H9 (cell line): ENCODE measurements at regions not wholly inside any gene's neighbourhood (a gene's known extent, or its start where the extent isn't known, plus 50 kb on each side); places are given as distances from the start of the nearest gene placed in this dataset.

Experiments
- DNase-seq: peaks from one replicate; pipeline ENCODE4 v3.0.0-alpha.2; 2017
- H2AFZ ChIP-seq: one replicate; pipeline ENCODE4 v1.6.1; 2013; ENCODE audit warnings: mild to moderate bottlenecking, low read length, control low read depth, moderate library complexity
- H2AK5ac ChIP-seq: 2 replicates; pipeline ENCODE4 v1.6.1; 2013; ENCODE audit warnings: low read length, control low read depth, mixed read lengths; ENCODE audit not compliant: insufficient read length
- H2BK120ac ChIP-seq: one replicate; pipeline ENCODE4 v1.6.1; 2013; ENCODE audit warnings: low read depth, mild to moderate bottlenecking, low read length, control low read depth, inconsistent platforms; ENCODE audit not compliant: poor library complexity, severe bottlenecking
- H2BK12ac ChIP-seq: 2 replicates; pipeline ENCODE4 v1.6.1; 2013; ENCODE audit warnings: low read length, control low read depth, mixed read lengths, low read depth; ENCODE audit not compliant: insufficient read length
- H2BK15ac ChIP-seq: 2 replicates; pipeline ENCODE4 v1.6.1; 2013; ENCODE audit warnings: low read depth, low read length, control low read depth
- H2BK20ac ChIP-seq: one replicate; pipeline ENCODE4 v1.6.1; 2013; ENCODE audit warnings: low read depth, mild to moderate bottlenecking, low read length, control low read depth, inconsistent platforms; ENCODE audit not compliant: poor library complexity, severe bottlenecking
- H2BK5ac ChIP-seq: 2 replicates; pipeline ENCODE4 v1.6.1; 2013; ENCODE audit warnings: low read length, control low read depth, mixed read lengths; ENCODE audit not compliant: insufficient read length
- H3K14ac ChIP-seq: 2 replicates; pipeline ENCODE4 v1.6.1; 2013; ENCODE audit warnings: low read length, control low read depth; ENCODE audit not compliant: insufficient read depth
- H3K18ac ChIP-seq: 2 replicates; pipeline ENCODE4 v1.6.1; 2013; ENCODE audit warnings: low read depth, mild to moderate bottlenecking, mixed read lengths, low read length, control low read depth; ENCODE audit not compliant: insufficient read length
- H3K23ac ChIP-seq: 2 replicates; pipeline ENCODE4 v1.6.1; 2013; ENCODE audit warnings: low read length, control low read depth, mixed read lengths, low read depth; ENCODE audit not compliant: insufficient read length
- H3K23me2 ChIP-seq: 2 replicates; pipeline ENCODE4 v1.6.1; 2013; ENCODE audit warnings: low read depth, mild to moderate bottlenecking, mixed read lengths, low read length, control low read depth; ENCODE audit not compliant: insufficient read length, poor library complexity, severe bottlenecking
- H3K27ac ChIP-seq: 2 replicates; pipeline ENCODE4 v1.5.1; 2013; ENCODE audit warnings: low read length, control low read depth, mixed read lengths, low read depth; ENCODE audit not compliant: insufficient read length
- H3K27me3 ChIP-seq: 2 replicates; pipeline ENCODE4 v1.6.1; 2013; ENCODE audit warnings: low read length, control low read depth, inconsistent platforms; ENCODE audit not compliant: insufficient read depth
- H3K4ac ChIP-seq: 2 replicates; pipeline ENCODE4 v1.6.1; 2013; ENCODE audit warnings: low read depth, mild to moderate bottlenecking, control low read depth, inconsistent platforms, low read length, moderate library complexity
- H3K4me1 ChIP-seq: 2 replicates; pipeline ENCODE4 v1.6.1; 2013; ENCODE audit warnings: low read length, control low read depth, inconsistent platforms; ENCODE audit not compliant: insufficient read depth
- H3K4me2 ChIP-seq: 2 replicates; pipeline ENCODE4 v1.6.1; 2013; ENCODE audit warnings: low read length, control low read depth, mixed read lengths; ENCODE audit not compliant: insufficient read length, insufficient read depth
- H3K56ac ChIP-seq: 2 replicates; pipeline ENCODE4 v1.6.1; 2013; ENCODE audit warnings: low read depth, mild to moderate bottlenecking, mixed read lengths, low read length, control low read depth; ENCODE audit not compliant: insufficient read length
- H3K79me1 ChIP-seq: 2 replicates; pipeline ENCODE4 v1.6.1; 2013; ENCODE audit warnings: low read depth, mild to moderate bottlenecking, moderate library complexity, low read length, control low read depth, inconsistent platforms; ENCODE audit not compliant: insufficient read depth, poor library complexity, severe bottlenecking
- H3K79me2 ChIP-seq: 2 replicates; pipeline ENCODE4 v1.6.1; 2013; ENCODE audit warnings: low read length, control low read depth, inconsistent platforms; ENCODE audit not compliant: insufficient read depth
- H3K9ac ChIP-seq: 2 replicates; pipeline ENCODE4 v1.6.1; 2013; ENCODE audit warnings: low read length, control low read depth, mixed read lengths; ENCODE audit not compliant: insufficient read length; ENCODE audit errors: extremely low read depth
- H3K9me3 ChIP-seq: one replicate; pipeline ENCODE4 v1.6.1; 2013; ENCODE audit warnings: low read depth, low read length, inconsistent platforms; ENCODE audit not compliant: control insufficient read depth
- H3T11ph ChIP-seq: one replicate; pipeline ENCODE4 v1.6.1; 2013; ENCODE audit warnings: mild to moderate bottlenecking, low read length, control low read depth, inconsistent platforms
- H4K20me1 ChIP-seq: one replicate; pipeline ENCODE4 v1.6.1; 2013; ENCODE audit not compliant: control insufficient read depth, insufficient read length, insufficient read depth
- H4K5ac ChIP-seq: 2 replicates; pipeline ENCODE4 v1.6.1; 2013; ENCODE audit warnings: low read depth, mild to moderate bottlenecking, mixed read lengths, low read length, control low read depth; ENCODE audit not compliant: insufficient read length
- H4K8ac ChIP-seq: replicated peaks from 2 replicates; pipeline ENCODE4 v1.6.1; 2013; ENCODE audit warnings: low read length, control low read depth, mixed read lengths, low read depth; ENCODE audit not compliant: insufficient read length
- H4K91ac ChIP-seq: 2 replicates; pipeline ENCODE4 v1.6.1; 2013; ENCODE audit warnings: low read depth, mild to moderate bottlenecking, moderate library complexity, mixed read lengths, low read length, control low read depth; ENCODE audit not compliant: insufficient read length
- H3K27ac Mint-ChIP-seq, 3 experiments: 2 replicates in 2 of 3; 3 replicates in 1 of 3; pipeline ENCODE4 v1.8.0; 2020 to 2021; ENCODE audit warnings: mixed read lengths in 3 of 3, mild to moderate bottlenecking in 1 of 3, moderate library complexity in 1 of 3
- H3K27me3 Mint-ChIP-seq: 2 replicates; pipeline ENCODE4 v1.8.0; 2021; ENCODE audit warnings: low read depth, mild to moderate bottlenecking, moderate library complexity, mixed read lengths
- H3K36me3 Mint-ChIP-seq, 3 experiments: 2 replicates in 2 of 3; 3 replicates in 1 of 3; pipeline ENCODE4 v1.8.0; 2020 to 2021; ENCODE audit warnings: low read depth in 3 of 3, mixed read lengths in 3 of 3; ENCODE audit not compliant: insufficient read depth in 1 of 3
- H3K4me1 Mint-ChIP-seq, 2 experiments: 2 replicates each; pipeline ENCODE4 v1.8.0; 2020; ENCODE audit warnings: mixed read lengths in 2 of 2
- H3K4me3 Mint-ChIP-seq, 2 experiments: 2 replicates in 1 of 2; 3 replicates in 1 of 2; pipeline ENCODE4 v1.8.0; 2020 to 2021; ENCODE audit warnings: mild to moderate bottlenecking in 2 of 2, mixed read lengths in 2 of 2, moderate library complexity in 1 of 2
- H3K9me3 Mint-ChIP-seq, 2 experiments: 2 replicates in 1 of 2; 3 replicates in 1 of 2; pipeline ENCODE4 v1.8.0; 2020; ENCODE audit warnings: mild to moderate bottlenecking in 2 of 2, mixed read lengths in 2 of 2, moderate library complexity in 1 of 2
- WGBS: extraction: QIAGEN DNeasy Blood & Tissue Kit; methylation state at CpG from one replicate; pipeline ENCODE4 v1.1.7; 2013; ENCODE audit warnings: missing lambda C conversion rate, low lambda C conversion rate, mixed read lengths; ENCODE audit not compliant: insufficient read length; ENCODE audit errors: extremely low coverage; 5-methylcytosine and 5-hydroxymethylcytosine counted together
- TF ChIP-seq, protein P1 (sequence below): fragments of 200-600 bp; sonication (generic); conservative IDR thresholded peaks from 3 replicates; pipeline ENCODE4 v1.8.0; 2021; ENCODE audit warnings: antibody characterized with exemption, mild to moderate bottlenecking

DNA sequence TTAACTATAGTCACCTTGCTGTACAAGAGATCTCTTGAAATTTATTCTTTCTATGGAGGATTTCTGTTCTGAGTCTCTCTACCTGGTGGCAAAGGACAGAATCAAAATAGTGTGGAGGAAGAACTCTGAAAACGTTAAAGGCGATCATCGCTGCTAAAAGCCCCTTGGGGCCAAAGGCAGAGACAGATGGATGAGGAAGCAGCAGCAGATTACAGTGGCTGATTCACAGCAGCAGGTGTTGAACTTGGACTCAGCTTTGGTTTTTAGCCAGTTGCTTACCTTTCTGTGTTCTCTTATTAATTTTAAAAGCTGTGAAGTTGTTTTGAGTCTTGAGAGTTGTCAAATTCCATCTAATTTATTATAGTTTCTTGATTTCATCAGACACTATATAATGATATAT, 956.1 kb upstream of the GOT2 start:
- peaks cover 19 to 23% (median 20%) of the 10 kb centered on the region in 3 experiments for H3K36me3 Mint-ChIP-seq
- H3K79me1 ChIP-seq, result no peaks in the 10 kb centered on the region
- H2AFZ ChIP-seq, result no peak overlapping the region
- H3K27ac ChIP-seq, result no peak overlapping the region
- no peak overlapping the region for H3K23ac ChIP-seq
- no peak overlapping the region for H3K4me2 ChIP-seq
- H2BK15ac ChIP-seq, result no peak overlapping the region
- H4K5ac ChIP-seq, result no peak overlapping the region
- H3K4me3 Mint-ChIP-seq, result no peak overlapping the region
- H3K27ac Mint-ChIP-seq, result no peak overlapping the region; a peak in 1 of 7 replicates
- H3T11ph ChIP-seq, result no peak overlapping the region
- no peak overlapping the region for H2AK5ac ChIP-seq
- no peak overlapping the region for H4K8ac ChIP-seq
- peaks cover 22 to 30% of the 10 kb centered on the region in 2 experiments for H3K9me3 Mint-ChIP-seq
- H3K4me1 Mint-ChIP-seq, result peaks cover 19 to 22% of the 10 kb centered on the region in 2 experiments
- H2BK20ac ChIP-seq, result no peak overlapping the region
- H3K79me2 ChIP-seq, result no peaks in the 10 kb centered on the region
- peaks cover 3% of the 10 kb centered on the region for H3K4me1 ChIP-seq
- H2BK12ac ChIP-seq, result no peak overlapping the region
- no peak overlapping the region for H3K56ac ChIP-seq
- no peaks in the 10 kb centered on the region for H3K27me3 ChIP-seq
- H3K9me3 ChIP-seq, result peaks cover 11% of the 10 kb centered on the region
- TF ChIP-seq, protein P1, sequence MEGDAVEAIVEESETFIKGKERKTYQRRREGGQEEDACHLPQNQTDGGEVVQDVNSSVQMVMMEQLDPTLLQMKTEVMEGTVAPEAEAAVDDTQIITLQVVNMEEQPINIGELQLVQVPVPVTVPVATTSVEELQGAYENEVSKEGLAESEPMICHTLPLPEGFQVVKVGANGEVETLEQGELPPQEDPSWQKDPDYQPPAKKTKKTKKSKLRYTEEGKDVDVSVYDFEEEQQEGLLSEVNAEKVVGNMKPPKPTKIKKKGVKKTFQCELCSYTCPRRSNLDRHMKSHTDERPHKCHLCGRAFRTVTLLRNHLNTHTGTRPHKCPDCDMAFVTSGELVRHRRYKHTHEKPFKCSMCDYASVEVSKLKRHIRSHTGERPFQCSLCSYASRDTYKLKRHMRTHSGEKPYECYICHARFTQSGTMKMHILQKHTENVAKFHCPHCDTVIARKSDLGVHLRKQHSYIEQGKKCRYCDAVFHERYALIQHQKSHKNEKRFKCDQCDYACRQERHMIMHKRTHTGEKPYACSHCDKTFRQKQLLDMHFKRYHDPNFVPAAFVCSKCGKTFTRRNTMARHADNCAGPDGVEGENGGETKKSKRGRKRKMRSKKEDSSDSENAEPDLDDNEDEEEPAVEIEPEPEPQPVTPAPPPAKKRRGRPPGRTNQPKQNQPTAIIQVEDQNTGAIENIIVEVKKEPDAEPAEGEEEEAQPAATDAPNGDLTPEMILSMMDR, result no peak
- H3K23me2 ChIP-seq, result no peaks in the 10 kb centered on the region
- H4K20me1 ChIP-seq, result no peaks in the 10 kb centered on the region
- H3K18ac ChIP-seq, result no peak overlapping the region
- peaks cover 3% of the 10 kb centered on the region; the same call in 1 of the 2 replicates for H3K27me3 Mint-ChIP-seq
- H2BK120ac ChIP-seq, result no peak overlapping the region
- H2BK5ac ChIP-seq, result no peak overlapping the region
- H3K9ac ChIP-seq, result no peak overlapping the region
- no peak overlapping the region for H4K91ac ChIP-seq
- H3K14ac ChIP-seq, result no peak overlapping the region
- H3K4ac ChIP-seq, result no peak overlapping the region
- no CpG with 5 or more reads among the region's 3 CpGs for WGBS
- DNase-seq, result no peak
